SKM-1 treated with dmso at 0.1 percent for 144 hours (cell line): ENCODE measurements at regions not wholly inside any gene's neighbourhood (a gene's known extent, or its start where the extent isn't known, plus 50 kb on each side); places are given as distances from the start of the nearest gene placed in this dataset.
"Not testable (repeated sequence)": the region's sequence is repeated elsewhere in the genome, so short reads cannot be mapped to it uniquely, and the experiment has no call there.

ENCODE experiments used
- DNase-seq: peaks from one replicate; lab custom pipeline; 2025; ENCODE audit not compliant: unreplicated experiment; lab: John Stamatoyannopoulos, UW

DNA sequence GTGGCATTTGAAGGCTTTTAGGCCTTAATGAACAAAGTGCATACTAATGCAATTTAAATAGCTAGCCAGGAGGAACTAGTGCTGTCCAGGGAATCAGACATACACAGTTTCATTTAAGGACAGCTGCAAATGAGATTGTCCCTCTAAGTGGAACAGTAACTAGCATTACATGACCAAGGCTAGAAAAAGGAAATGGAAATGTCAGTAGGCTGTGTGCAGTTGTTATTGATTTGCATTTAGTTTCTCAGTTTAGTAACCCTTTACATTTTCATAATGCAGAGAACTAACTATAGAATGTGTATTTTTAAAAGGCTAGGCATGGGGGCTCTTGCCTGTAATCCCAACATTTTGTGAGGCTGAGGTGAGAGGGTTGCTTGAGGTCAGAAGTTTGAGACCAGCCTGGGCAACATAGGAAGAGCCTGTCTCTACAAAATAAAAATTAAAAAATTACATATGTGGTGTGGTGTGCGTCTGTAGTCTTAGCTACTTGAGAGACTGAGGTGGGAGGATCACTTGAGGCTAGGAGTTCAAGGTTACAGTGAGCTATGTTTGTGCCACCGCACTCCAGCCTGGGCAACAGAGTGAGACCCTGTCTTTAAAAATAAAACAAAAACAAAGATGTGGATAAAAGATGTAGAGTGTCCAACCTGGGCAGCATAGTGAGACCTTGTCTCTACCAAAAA lies 468.0 kb downstream of the UTRN start:
- DNase-seq: no peak

GRCh38 chr6:144756469-144756868 lies 471.3 kb downstream of the UTRN start:
- DNase-seq: no peak

GRCh38 chr6:144757299-144757698 lies 472.2 kb downstream of the UTRN start:
- no peak for DNase-seq

GRCh38 chr6:144757730-144758129 lies 472.6 kb downstream of the UTRN start:
- no peak for DNase-seq

DNA sequence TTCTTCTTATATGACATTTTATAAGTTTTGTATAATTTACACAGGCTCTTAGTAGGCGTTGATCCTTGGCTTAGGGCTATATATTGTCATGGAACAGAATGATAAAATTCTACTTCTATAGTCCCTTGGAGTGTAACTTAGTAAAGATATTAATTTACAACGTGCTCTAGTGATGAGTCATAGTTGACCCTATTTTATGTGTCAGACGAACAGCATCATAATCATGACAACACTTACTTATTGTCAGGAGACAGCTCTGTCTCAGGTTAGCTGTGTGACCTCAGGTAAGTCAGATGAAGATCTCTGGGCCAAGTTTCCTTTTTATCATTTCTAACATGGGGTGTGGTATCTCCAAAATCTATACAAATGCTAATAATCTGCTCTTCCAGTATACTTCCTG lies 473.5 kb downstream of the UTRN start:
- DNase-seq: no peak

DNA sequence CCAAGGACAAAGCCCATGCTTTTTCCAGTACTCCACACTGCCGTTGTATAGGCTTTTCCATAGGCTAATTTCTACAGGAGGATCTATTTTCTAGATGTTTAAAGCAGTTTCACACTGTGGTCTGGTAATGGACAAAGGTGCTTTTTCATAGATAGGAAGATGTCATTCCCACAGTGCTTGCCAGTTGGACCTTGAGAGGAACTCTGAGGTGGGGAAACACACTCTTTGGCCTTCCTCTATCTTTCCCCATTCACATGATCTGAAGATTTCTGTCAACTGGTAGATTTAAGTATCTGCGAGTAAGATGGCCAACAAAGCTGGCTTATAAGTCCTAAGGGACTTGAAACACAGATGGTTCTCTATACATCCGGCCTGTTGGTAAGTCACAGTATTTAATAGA lies 477.3 kb downstream of the UTRN start:
- no peak for DNase-seq

- no peak for DNase-seq
Measured at GRCh38 chr6:144767051-144767450, 481.9 kb downstream of the UTRN start.

DNA sequence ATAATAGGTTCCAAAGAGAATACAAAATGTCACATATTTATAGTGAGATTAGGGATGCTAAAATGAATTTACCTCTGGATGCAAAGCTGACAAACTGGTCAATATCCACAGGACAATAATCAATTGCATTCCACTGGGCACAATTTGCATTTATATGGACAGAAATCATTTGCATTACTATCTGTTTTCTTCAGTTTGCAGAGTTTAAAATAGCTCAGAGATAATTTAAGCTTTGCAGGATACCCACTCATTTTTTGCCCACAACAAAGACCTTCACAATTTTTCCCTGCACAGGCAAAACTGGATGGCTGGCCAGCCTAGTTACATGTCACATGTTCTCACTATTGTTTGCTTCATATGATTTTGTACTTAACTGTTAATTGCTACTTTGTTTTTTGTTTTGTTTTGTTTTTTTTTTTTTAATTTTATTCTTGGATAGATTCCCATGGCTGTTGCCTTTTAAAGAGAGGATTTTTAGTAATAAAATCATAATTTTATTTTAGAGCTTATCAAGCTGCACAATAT lies 483.5 kb downstream of the UTRN start:
- DNase-seq: no peak

- no peak for DNase-seq
Measured at GRCh38 chr6:144769142-144769541, 484.0 kb downstream of the UTRN start.

DNA sequence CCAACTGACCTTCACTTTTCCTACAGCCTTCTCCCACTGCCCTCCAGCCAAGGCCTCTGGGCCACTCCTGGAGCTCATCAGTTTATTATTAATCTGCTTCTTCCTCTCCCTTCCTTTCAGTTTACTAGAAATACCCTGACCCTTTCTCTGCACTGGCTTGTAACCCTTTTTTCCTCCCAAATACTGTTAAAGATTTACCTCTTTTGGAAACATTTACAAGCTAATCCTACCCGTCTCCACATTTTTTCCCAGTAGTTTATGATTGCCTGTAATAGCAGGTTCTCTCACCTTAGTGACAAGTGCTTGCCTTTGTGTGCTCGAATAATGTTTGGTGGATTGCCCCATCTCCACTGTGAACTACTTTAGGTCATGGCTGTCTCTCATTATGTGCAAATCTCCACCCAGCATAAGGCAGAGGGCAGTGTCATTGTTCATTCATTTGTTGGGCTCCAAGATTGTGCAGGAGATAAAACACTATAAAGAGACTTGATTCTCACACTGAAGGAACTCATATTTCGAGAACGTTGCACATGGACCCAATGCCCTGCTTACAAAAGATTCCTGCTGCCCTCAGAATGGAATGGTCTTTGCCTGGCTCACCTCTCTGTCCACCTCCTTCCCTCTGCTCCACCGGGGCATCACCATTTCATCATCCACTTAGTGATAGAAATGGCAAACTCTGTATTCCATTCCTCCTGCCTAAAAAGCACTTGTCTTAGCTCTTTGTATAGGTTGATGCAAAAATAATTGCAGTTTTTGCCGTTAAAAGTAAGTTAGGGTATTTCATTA lies 491.1 kb downstream of the UTRN start:
- DNase-seq: no peak

- no peak for DNase-seq
Measured at GRCh38 chr6:144777249-144777648, 492.1 kb downstream of the UTRN start.

- no peak for DNase-seq
Measured at GRCh38 chr6:144778056-144778455, 492.9 kb downstream of the UTRN start.

DNA sequence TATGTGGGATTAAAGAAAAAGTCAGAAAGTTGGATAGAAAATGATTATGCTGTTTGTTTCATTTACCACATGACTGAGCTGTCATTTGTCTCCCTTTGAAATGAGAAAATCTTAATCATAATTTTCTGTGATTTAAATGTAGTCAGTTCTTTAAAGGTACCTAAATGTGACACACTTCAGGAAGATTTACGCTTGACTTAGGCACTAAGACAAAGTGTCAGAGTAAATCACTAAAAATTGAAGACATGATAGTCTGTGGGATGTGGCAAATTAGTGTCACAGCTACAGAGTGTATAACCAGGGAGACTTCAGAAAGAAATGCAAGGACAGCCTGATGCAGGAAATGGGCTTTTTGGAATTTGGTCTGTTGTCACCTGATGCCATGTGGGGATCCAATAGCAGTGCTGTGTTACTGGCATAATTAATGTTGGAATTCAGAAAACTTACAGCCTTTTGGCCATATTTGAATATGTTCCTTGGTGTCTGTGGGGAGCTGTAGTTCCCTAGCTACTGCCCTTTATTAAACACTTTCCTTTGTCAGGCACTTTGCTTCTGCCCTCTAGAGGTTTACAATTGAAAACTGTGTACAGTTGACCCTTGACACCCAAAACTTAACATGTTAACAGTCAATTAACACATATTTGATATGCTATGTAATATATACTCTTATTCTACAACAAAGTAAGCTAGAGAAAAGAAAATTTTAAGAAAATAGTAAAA lies 493.8 kb downstream of the UTRN start:
- no peak for DNase-seq

DNA sequence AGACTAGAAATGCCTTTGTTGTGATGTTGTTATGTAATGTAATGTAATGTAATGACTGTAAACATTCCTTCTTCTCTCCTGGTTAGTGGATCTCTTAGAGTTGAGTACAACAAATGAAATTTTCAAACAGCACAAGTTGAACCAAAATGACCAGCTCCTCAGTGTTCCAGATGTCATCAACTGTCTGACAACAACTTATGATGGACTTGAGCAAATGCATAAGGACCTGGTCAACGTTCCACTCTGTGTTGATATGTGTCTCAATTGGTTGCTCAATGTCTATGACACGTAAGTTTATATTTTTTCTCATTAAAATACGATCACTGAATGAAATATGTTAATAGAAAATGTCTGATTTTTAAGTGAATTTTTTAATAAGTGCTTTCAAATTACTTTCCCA lies 496.7 kb downstream of the UTRN start:
- no peak for DNase-seq

- DNase-seq: no peak
Measured at GRCh38 chr6:144782634-144783033, 497.5 kb downstream of the UTRN start.

- DNase-seq: no peak
Measured at GRCh38 chr6:144785056-144785455, 499.9 kb downstream of the UTRN start.

GRCh38 chr6:144786825-144787224 lies 501.7 kb downstream of the UTRN start:
- DNase-seq: no peak

DNA sequence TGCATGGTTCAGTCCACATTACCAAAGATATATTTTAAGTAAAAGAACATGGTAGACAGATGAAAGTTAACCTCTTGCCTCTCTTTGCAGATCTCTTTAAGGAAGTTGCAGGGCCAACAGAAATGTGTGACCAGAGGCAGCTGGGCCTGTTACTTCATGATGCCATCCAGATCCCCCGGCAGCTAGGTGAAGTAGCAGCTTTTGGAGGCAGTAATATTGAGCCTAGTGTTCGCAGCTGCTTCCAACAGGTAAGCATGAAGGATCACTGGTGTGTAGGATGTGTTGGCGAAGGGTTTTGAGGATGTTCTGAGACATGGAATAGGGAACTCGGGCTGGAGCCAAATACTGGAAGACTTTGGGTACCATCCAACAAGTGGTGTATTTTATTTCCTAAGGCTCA lies 508.6 kb downstream of the UTRN start:
- DNase-seq: no peak

DNA sequence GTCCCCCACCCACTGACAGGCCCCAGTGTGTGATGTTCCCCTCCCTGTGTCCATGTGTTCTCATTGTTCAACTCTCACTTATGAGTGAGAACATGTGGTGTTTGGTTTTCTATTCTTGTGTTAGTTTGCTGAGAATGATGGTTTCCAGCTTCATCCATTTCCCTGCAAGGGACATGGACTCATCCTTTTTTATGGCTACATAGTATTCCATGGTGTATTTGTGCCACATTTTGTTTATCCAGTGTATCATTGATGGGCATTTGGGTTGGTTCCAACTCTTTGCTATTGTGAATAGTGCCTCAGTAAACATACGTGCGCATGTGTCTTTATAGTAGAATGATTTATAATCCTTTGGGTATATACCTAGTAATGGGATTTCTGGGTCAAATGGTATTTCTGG lies 509.9 kb downstream of the UTRN start:
- DNase-seq: not testable (repeated sequence)

- DNase-seq: no peak
Measured at GRCh38 chr6:144796070-144796469, 510.9 kb downstream of the UTRN start.

- DNase-seq: no peak
Measured at GRCh38 chr6:144797881-144798589, 512.9 kb downstream of the UTRN start.
